PC-3 (cell line): ENCODE measurements at regions not wholly inside any gene's neighbourhood (a gene's known extent, or its start where the extent isn't known, plus 50 kb on each side); places are given as distances from the start of the nearest gene placed in this dataset.

Experiments used
- ATAC-seq: fragments of 200-7000 bp; cut with Tn5 transposase; 2 replicates; pipeline ENCODE4 v1.9.1; 2020; ENCODE audit warnings: mild to moderate bottlenecking, moderate library complexity
- BruUV-seq: library from RNA; stranded (reverse); fragments of 400-500 nt; replicated peaks from 2 replicates; lab custom pipeline; 2021; lab: Mats Ljungman, UMichigan
- CTCF ChIA-PET: fragments of 300-600 bp; sonication (Branson Sonifier 250); formaldehyde crosslinking; loops from one replicate; lab custom pipeline; 2022; ENCODE audit warnings: antibody characterized with exemption; lab: Charles Lee
- POLR2A ChIA-PET: fragments of 300-600 bp; sonication (Branson Sonifier 250); formaldehyde crosslinking; loops from one replicate; lab custom pipeline; 2022; ENCODE audit warnings: antibody characterized with exemption; ENCODE audit not compliant: unreplicated experiment; lab: Charles Lee
- DNase-seq: peaks from one replicate; pipeline ENCODE4 v3.0.0-alpha.2; 2015
- H2AFZ ChIP-seq: fragments of 300-600 bp; sonication (generic); 2 replicates; pipeline ENCODE4 v1.6.0; 2016; ENCODE audit warnings: antibody characterized with exemption, low read length
- H3F3A ChIP-seq: fragments of 300-600 bp; sonication (generic); one replicate; pipeline ENCODE4 v1.6.0; 2017; ENCODE audit warnings: antibody characterized with exemption, low read length, control low read depth, mild to moderate bottlenecking; ENCODE audit not compliant: unreplicated experiment
- H3K27ac ChIP-seq: fragments of 300-600 bp; sonication (generic); 2 replicates; pipeline ENCODE4 v1.5.1; 2016; ENCODE audit warnings: mild to moderate bottlenecking, low read length
- H3K27me3 ChIP-seq: fragments of 300-600 bp; sonication (generic); 2 replicates; pipeline ENCODE4 v1.6.1; 2016; ENCODE audit warnings: low read length, mixed read lengths
- H3K36me3 ChIP-seq: fragments of 300-600 bp; sonication (generic); 2 replicates; pipeline ENCODE4 v1.6.1; 2016; ENCODE audit warnings: low read depth, mixed run types, low read length, mixed read lengths
- H3K4me1 ChIP-seq: fragments of 300-600 bp; sonication (generic); 2 replicates; pipeline ENCODE4 v1.5.1; 2016; ENCODE audit warnings: low read length; ENCODE audit not compliant: insufficient read depth
- H3K4me2 ChIP-seq: fragments of 300-600 bp; sonication (generic); 2 replicates; pipeline ENCODE4 v1.6.0; 2016; ENCODE audit warnings: low read length
- H3K4me3 ChIP-seq: fragments of 300-600 bp; sonication (generic); 2 replicates; pipeline ENCODE4 v1.5.1; 2016; ENCODE audit warnings: mild to moderate bottlenecking, low read length, mixed read lengths
- H3K79me2 ChIP-seq: fragments of 300-600 bp; sonication (generic); 2 replicates; pipeline ENCODE4 v1.6.1; 2017; ENCODE audit warnings: low read length, mixed read lengths
- H3K9ac ChIP-seq: fragments of 300-600 bp; sonication (generic); 2 replicates; pipeline ENCODE4 v1.6.0; 2016; ENCODE audit warnings: mild to moderate bottlenecking, low read length
- H3K9me2 ChIP-seq: fragments of 300-600 bp; sonication (generic); replicated peaks from 2 replicates; pipeline ENCODE4 v1.6.1; 2016; ENCODE audit warnings: mixed run types, low read length, mixed read lengths
- H3K9me3 ChIP-seq: fragments of 300-600 bp; sonication (generic); 2 replicates; pipeline ENCODE4 v1.6.1; 2016; ENCODE audit warnings: low read length, mixed read lengths
- H4K20me1 ChIP-seq: fragments of 300-600 bp; sonication (generic); 2 replicates; pipeline ENCODE4 v1.6.1; 2016; ENCODE audit warnings: low read length, mixed read lengths
- CTCF ChIP-seq: fragments of 300-600 bp; sonication (generic); conservative IDR thresholded peaks from 2 replicates; pipeline ENCODE4 v1.5.1; 2017; ENCODE audit warnings: antibody characterized with exemption, low read depth, mild to moderate bottlenecking, low read length
- EZH2 ChIP-seq: fragments of 300-600 bp; sonication (generic); IDR thresholded peaks from one replicate; pipeline ENCODE4 v1.6.1; 2017; ENCODE audit warnings: antibody characterized with exemption, mild to moderate bottlenecking, low read length; ENCODE audit not compliant: unreplicated experiment
- EZH2phosphoT487 ChIP-seq: fragments of 300-600 bp; sonication (generic); IDR thresholded peaks from 2 replicates; pipeline ENCODE4 v1.6.1; 2018; ENCODE audit warnings: mild to moderate bottlenecking, antibody characterized with exemption, low read length, borderline replicate concordance
- intact Hi-C: fragments of 100-400 bp; cut with micrococcal nuclease; formaldehyde crosslinking; loops from 2 replicates; pipeline ENCODE4 v1.9.0; 2023

GRCh38 chr6:166763606-166764472, 136.8 kb upstream of the RPS6KA2 start:
- no peak for ATAC-seq
- Histone ChIP-seq H3K9ac (no peak overlapping the region), H3K79me2 (no peaks in the 10 kb centered on the region), H3F3A (no peaks in the 10 kb centered on the region), H2AFZ (no peak overlapping the region), H3K36me3 (no peaks in the 10 kb centered on the region), H3K4me1 (no peaks in the 10 kb centered on the region), H3K27me3 (no peaks in the 10 kb centered on the region), H3K9me2 (no peaks in the 10 kb centered on the region), H4K20me1 (no peaks in the 10 kb centered on the region), H3K4me3 (no peak overlapping the region), H3K27ac (no peak overlapping the region), H3K4me2 (no peak overlapping the region), H3K9me3 (no peaks in the 10 kb centered on the region)
- TF ChIP-seq EZH2 (no peak), EZH2phosphoT487 (no peak), CTCF (no peak)
- no peak for DNase-seq
- BruUV-seq = no TSS peak
- ChIA-PET CTCF (no interaction called here), POLR2A (no interaction called here)
- intact Hi-C loops = no loop called here

- Histone ChIP-seq H3K9me3 (no peaks in the 10 kb centered on the region), H3K4me1 (no peaks in the 10 kb centered on the region), H3K79me2 (no peaks in the 10 kb centered on the region), H3K36me3 (no peaks in the 10 kb centered on the region), H2AFZ (no peak overlapping the region), H3K27me3 (no peaks in the 10 kb centered on the region), H3K4me3 (no peak overlapping the region), H3F3A (no peaks in the 10 kb centered on the region), H3K9ac (no peak overlapping the region), H3K9me2 (no peaks in the 10 kb centered on the region), H3K27ac (no peak overlapping the region), H4K20me1 (no peaks in the 10 kb centered on the region), H3K4me2 (no peak overlapping the region)
- TF ChIP-seq EZH2 = no peak
- no peak for TF ChIP-seq CTCF
- no peak for TF ChIP-seq EZH2phosphoT487
- ATAC-seq (no peak), DNase-seq (no peak)
- ChIA-PET POLR2A (no interaction called here), CTCF (no interaction called here)
- intact Hi-C loops = no loop called here
- no TSS peak for BruUV-seq
Observed at GRCh38 chr6:166761801-166762200, 134.8 kb upstream of the RPS6KA2 start.

GRCh38 chr6:166760288-166760687, 133.2 kb upstream of the RPS6KA2 start:
- Histone ChIP-seq H4K20me1 (no peaks in the 10 kb centered on the region), H3K4me3 (no peak overlapping the region), H3K27ac (no peak overlapping the region), H3K79me2 (no peaks in the 10 kb centered on the region), H3K4me1 (no peaks in the 10 kb centered on the region), H3K36me3 (no peaks in the 10 kb centered on the region), H3K27me3 (no peaks in the 10 kb centered on the region), H3K9me3 (no peaks in the 10 kb centered on the region), H3K4me2 (no peak overlapping the region), H3K9me2 (no peaks in the 10 kb centered on the region), H3K9ac (no peak overlapping the region), H2AFZ (no peak overlapping the region), H3F3A (no peaks in the 10 kb centered on the region)
- BruUV-seq = no TSS peak
- ChIA-PET POLR2A (no interaction called here), CTCF (no interaction called here)
- no peak for ATAC-seq
- intact Hi-C loops = no loop called here
- no peak for TF ChIP-seq EZH2
- no peak for TF ChIP-seq EZH2phosphoT487
- TF ChIP-seq CTCF = no peak
- DNase-seq = no peak
